Thoracic aorta (tissue), 2 donors: ENCODE measurements at regions not wholly inside any gene's neighbourhood (a gene's known extent, or its start where the extent isn't known, plus 50 kb on each side); places are given as distances from the start of the nearest gene placed in this dataset.

Source experiments
- ATAC-seq: fragments of 150-250 bp; one replicate; pipeline ENCODE4 v1.8.0; 2017; ENCODE audit warnings: low read depth; ENCODE audit not compliant: insufficient number of reproducible peaks, low FRiP score
- DNase-seq: peaks from one replicate; pipeline ENCODE4 v3.0.0-alpha.2; 2020; ENCODE audit warnings: low spot score
- H3K27ac ChIP-seq, 2 donors: fragments of 200-600 bp; sonication (generic); 1 replicate in 1 of 2; 2 replicates in 1 of 2; pipeline ENCODE4 v1.5.1; 2016; ENCODE audit warnings: mild to moderate bottlenecking in 2 of 2, moderate library complexity in 2 of 2
- H3K27me3 ChIP-seq: fragments of 200-600 bp; sonication (generic); replicated peaks from 2 replicates; pipeline ENCODE4 v1.6.0; 2016; ENCODE audit warnings: mild to moderate bottlenecking; ENCODE audit not compliant: insufficient read depth
- H3K36me3 ChIP-seq: fragments of 200-600 bp; sonication (generic); one replicate; pipeline ENCODE4 v1.5.1; 2016
- H3K4me1 ChIP-seq, 2 donors: fragments of 200-600 bp; sonication (generic); 1 replicate in 1 of 2; 2 replicates in 1 of 2; pipeline versions ENCODE4 v1.5.1 to v1.6.0; 2016; ENCODE audit warnings: low read depth in 2 of 2, mild to moderate bottlenecking in 1 of 2; ENCODE audit not compliant: control insufficient read depth in 1 of 2
- H3K4me3 ChIP-seq: fragments of 200-600 bp; sonication (generic); 2 replicates; pipeline ENCODE4 v1.5.1; 2016; ENCODE audit warnings: mild to moderate bottlenecking
- H3K9me3 ChIP-seq: fragments of 200-600 bp; sonication (generic); 2 replicates; pipeline ENCODE4 v1.5.1; 2016
- TF ChIP-seq, protein P1 (sequence below): fragments of 200-600 bp; sonication (generic); IDR thresholded peaks from one replicate; pipeline ENCODE4 v1.5.1; 2019; ENCODE audit warnings: antibody characterized with exemption

DNA sequence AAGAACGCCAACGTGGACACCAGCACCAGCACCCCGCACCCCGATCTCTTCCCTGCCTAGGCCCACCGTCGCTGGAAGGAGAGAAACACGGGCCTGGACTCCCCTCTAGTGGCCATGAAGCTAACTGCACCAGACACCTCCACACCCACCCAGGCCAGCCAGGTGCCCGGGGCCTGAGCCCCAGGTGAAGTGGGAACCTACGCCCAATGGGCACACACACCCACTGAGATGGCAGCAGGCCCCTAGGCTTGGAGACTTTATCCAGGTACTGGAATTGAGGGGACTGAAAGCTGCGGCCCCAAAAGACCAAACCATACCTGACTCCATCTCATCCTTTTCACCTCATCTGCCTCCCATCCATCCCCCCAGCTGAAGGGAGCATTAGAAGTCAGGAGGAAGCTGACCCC is 81.0 kb downstream of the BUD13 start:
- H3K27me3 ChIP-seq: no peaks in the 10 kb centered on the region
- ATAC-seq (no peak), DNase-seq (no peak)
- TF ChIP-seq, protein P1, sequence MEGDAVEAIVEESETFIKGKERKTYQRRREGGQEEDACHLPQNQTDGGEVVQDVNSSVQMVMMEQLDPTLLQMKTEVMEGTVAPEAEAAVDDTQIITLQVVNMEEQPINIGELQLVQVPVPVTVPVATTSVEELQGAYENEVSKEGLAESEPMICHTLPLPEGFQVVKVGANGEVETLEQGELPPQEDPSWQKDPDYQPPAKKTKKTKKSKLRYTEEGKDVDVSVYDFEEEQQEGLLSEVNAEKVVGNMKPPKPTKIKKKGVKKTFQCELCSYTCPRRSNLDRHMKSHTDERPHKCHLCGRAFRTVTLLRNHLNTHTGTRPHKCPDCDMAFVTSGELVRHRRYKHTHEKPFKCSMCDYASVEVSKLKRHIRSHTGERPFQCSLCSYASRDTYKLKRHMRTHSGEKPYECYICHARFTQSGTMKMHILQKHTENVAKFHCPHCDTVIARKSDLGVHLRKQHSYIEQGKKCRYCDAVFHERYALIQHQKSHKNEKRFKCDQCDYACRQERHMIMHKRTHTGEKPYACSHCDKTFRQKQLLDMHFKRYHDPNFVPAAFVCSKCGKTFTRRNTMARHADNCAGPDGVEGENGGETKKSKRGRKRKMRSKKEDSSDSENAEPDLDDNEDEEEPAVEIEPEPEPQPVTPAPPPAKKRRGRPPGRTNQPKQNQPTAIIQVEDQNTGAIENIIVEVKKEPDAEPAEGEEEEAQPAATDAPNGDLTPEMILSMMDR: peak; percentile 78
- H3K4me3 ChIP-seq: no peak overlapping the region
- H3K36me3 ChIP-seq: no peaks in the 10 kb centered on the region
- no peaks in the 10 kb centered on the region for H3K4me1 ChIP-seq
- H3K9me3 ChIP-seq: no peaks in the 10 kb centered on the region
- no peak overlapping the region for H3K27ac ChIP-seq

DNA sequence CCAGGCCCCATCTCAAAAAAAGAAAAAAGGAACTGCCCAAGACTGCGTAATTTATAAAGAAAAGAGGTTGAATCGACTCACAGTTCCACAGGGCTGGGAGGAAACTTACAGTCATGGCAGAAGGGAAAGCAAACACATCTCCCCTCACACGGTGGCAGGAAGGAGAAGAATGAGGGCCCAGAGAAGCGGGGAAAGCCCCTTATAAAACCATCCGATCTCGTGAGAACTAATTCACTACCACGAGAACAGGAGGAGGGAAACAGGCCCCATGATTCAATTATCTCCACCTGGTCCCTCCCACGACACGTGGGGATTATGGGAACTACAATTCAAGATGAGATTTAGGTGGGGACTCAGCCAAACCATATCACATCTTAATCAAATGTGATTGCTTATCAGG is 82.2 kb downstream of the BUD13 start:
- H3K9me3 ChIP-seq: no peaks in the 10 kb centered on the region
- DNase-seq (no peak), ATAC-seq (no peak)
- TF ChIP-seq, protein P1: no peak
- H3K4me1 ChIP-seq: no peaks in the 10 kb centered on the region
- H3K4me3 ChIP-seq: no peak overlapping the region
- H3K27ac ChIP-seq: no peak overlapping the region
- no peaks in the 10 kb centered on the region for H3K36me3 ChIP-seq
- H3K27me3 ChIP-seq: no peaks in the 10 kb centered on the region

DNA sequence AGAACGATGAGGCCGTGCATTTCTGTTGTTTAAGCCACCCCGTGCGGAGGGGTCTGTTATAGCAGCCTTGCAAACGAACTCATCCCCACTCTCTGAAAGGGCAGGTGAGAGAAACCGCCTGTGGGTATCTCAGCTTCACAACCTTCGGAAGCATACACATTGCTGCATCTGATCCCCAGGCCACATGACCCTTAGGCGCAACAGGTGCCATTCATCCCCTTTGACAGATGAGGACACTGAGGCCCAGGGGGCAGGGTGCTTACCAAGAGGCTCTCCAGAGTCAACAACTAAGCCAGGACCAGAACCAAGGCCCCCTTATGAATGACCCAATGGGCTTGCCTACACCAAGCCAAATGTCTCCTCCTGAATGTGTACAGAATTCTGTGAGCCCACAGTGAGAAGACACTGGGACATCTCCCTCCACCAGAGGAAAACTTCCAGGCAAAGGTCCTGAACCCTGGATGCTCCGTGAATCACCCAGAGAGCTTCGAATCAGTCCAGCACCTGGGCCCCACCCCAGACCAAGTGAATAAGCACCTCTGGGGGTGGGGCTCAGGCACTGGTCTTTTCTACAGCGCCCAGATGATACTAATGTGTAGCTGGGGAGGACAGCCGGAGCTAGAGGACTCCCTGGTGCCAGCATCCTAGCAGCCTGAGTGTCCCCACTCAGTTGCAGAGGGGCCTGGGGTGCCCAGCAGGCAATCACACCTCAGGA is 83.2 kb downstream of the BUD13 start:
- DNase-seq (no peak), ATAC-seq (no peak)
- no peaks in the 10 kb centered on the region for H3K27me3 ChIP-seq
- TF ChIP-seq, protein P1: no peak
- H3K4me1 ChIP-seq: no peaks in the 10 kb centered on the region
- no peak overlapping the region for H3K4me3 ChIP-seq
- no peaks in the 10 kb centered on the region for H3K36me3 ChIP-seq
- H3K27ac ChIP-seq: no peak overlapping the region
- H3K9me3 ChIP-seq: no peaks in the 10 kb centered on the region

DNA sequence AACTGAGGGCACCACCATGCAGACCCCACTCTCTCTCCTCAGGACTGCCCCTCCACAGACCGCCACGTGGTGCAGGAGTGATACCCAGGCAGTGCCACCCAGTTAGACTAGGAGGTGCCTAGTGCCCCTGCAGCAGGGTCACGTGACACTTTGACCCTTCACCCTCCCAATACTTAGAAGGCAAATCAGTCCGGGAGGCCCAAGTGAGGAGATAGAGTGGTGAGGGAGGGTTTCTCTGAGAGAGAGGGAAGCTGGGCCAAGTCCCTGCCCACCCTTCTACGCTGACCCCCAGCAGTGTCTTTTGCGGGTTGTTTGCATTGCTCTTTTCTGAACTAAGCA is 84.6 kb downstream of the BUD13 start:
- Histone ChIP-seq H3K27me3 (no peaks in the 10 kb centered on the region), H3K27ac (no peak overlapping the region), H3K4me1 (no peaks in the 10 kb centered on the region), H3K36me3 (no peaks in the 10 kb centered on the region), H3K9me3 (no peaks in the 10 kb centered on the region), H3K4me3 (no peak overlapping the region)
- DNase-seq (no peak), ATAC-seq (no peak)
- TF ChIP-seq, protein P1: no peak

DNA sequence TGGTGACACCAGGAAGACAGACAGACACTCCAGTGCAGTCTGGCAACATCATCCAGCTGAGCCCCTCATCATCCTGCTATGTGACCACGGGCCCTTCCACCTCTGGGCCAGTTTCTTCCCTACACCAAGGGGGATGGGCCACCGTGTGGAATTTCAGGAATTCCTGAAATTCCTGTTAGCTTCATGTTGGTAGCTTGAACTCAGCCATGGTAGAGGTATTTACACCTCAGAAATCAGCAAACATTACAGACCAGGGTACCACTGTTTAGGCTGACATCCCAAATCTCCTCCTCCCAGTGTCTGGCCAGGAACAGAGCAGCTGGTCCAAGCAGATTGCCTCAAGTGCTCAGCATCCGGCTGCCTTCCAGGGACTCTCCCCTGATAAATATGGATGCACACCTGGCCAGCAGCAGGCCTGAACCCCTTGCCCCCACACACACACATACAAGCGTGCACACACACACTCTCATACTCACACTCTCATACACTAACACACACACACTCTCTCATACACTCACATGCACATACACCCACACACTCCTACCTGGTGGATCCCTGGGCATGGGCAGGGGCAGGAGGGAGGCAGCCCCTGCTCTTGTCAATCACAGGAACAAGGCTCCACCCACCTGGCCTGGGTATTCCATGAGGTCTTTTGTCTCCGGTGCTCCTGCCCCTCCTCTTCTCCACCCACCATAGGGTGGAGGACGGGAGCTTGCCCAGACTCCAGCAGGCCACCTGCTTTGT is 85.2 kb downstream of the BUD13 start:
- no peak overlapping the region for H3K4me3 ChIP-seq
- H3K9me3 ChIP-seq: no peaks in the 10 kb centered on the region
- DNase-seq (no peak), ATAC-seq (no peak)
- TF ChIP-seq, protein P1: no peak
- no peaks in the 10 kb centered on the region for H3K27me3 ChIP-seq
- no peak overlapping the region for H3K27ac ChIP-seq
- no peaks in the 10 kb centered on the region for H3K4me1 ChIP-seq
- no peaks in the 10 kb centered on the region for H3K36me3 ChIP-seq
